G401 (cell line): ENCODE measurements at regions not wholly inside any gene's neighbourhood (a gene's known extent, or its start where the extent isn't known, plus 50 kb on each side); places are given as distances from the start of the nearest gene placed in this dataset.
"Not testable (repeated sequence)": the region's sequence is repeated elsewhere in the genome, so short reads cannot be mapped to it uniquely, and the experiment has no call there.

Experiments
- DNase-seq: peaks from one replicate; pipeline ENCODE4 v3.0.0-alpha.2; 2015; ENCODE audit warnings: low spot score
- in situ Hi-C: cut with HindIII; loops from 2 replicates; pipeline ENCODE4 v1.10.0; 2016; ENCODE audit warnings: low sequenced_read_pairs, mixed read lengths

GRCh38 chr7:138395763-138396162 is 64.3 kb upstream of the TRIM24 start:
- in situ Hi-C loops: no loop called here

GRCh38 chr7:138396251-138397070 is 63.6 kb upstream of the TRIM24 start:
- in situ Hi-C loops: no loop called here
- no peak for DNase-seq

More at GRCh38 chr7:138395763-138396162, 64.3 kb upstream of the TRIM24 start:
- DNase-seq: no peak

- DNase-seq, in situ Hi-C loops: not testable (repeated sequence)
Measured at GRCh38 chr7:138397071-138397433, 63.0 kb upstream of the TRIM24 start.

- in situ Hi-C loops: no loop called here
- DNase-seq: no peak
Measured at GRCh38 chr7:138398857-138399256, 61.2 kb upstream of the TRIM24 start.

DNA sequence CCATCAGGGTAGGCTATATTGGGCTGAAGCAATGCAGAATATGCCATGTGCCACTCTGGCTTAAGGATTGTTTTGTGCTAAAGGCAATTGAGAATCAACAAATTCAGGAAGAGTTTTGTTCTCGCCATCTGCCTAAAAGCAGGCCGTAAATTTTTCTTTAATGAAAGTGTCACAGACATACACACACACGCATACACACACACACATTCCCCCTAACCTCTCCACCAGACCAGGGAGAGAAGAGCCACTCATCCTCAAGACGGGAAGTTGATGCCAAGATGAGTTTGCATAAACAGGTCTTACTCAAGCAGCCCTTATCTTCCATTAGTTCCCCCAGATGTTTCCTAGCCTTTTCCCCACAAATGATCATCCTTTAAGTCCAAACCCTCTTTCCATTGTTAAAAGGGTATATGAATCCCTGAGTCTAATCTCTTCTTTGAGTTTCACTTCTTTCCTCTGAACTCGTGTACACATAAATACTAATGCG is 59.6 kb upstream of the TRIM24 start:
- DNase-seq: no peak
- in situ Hi-C loops: no loop called here

DNA sequence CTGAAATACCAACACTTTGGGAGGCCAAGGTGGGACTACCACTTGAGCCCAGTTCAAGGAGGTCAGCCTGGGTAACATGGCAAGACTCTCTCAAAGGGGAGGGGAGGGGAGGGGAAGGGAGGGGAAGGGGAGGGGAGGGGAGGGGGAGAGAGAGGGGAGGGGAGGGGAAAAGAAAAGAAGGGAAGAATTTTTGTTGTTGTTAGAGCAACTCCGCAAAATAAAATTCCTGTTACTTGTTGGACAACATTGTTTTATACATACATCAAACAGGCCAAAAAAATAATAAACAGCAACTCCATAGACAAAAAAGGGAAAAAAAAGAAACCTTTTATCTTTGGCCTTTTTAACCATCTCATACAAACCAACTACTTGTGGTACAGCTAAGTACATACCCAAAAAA is 57.3 kb upstream of the TRIM24 start:
- in situ Hi-C loops: no loop called here
- DNase-seq: no peak

- in situ Hi-C loops: no loop called here
- DNase-seq: no peak
Measured at GRCh38 chr7:138405496-138405895, 54.6 kb upstream of the TRIM24 start.

GRCh38 chr7:138407792-138408191 is 52.3 kb upstream of the TRIM24 start:
- in situ Hi-C loops: no loop called here
- DNase-seq: no peak
